ENCODE measurements at regions not wholly inside any gene's neighbourhood (a gene's known extent, or its start where the extent isn't known, plus 50 kb on each side); places are given as distances from the start of the nearest gene placed in this dataset.
"Not testable (repeated sequence)": the region's sequence is repeated elsewhere in the genome, so short reads cannot be mapped to it uniquely, and the experiment has no call there.

DNA sequence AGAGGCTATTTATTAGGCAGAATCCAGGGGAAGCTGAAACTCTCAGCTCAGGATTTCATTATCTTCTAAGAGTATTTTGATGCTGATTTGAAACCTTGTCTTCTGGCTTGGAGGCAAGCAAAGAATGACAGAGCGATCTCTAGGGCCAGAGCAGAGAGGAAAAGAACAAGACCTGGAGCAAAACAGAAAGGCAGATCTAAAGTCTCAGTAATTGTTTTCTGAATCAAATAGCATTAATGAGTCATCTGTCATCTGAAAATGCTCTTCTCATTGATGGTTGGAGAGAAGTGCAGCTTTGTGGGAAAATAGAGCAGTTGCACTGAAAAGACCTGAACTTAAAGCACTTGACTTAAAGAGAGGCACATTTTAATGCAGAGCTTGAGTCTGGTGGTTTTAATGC is 385.9 kb downstream of the RAP2B start:
- no peak for DNase-seq (ENCODE audit: low read depth in 2 of 2)
- TF ChIP-seq, protein P1, sequence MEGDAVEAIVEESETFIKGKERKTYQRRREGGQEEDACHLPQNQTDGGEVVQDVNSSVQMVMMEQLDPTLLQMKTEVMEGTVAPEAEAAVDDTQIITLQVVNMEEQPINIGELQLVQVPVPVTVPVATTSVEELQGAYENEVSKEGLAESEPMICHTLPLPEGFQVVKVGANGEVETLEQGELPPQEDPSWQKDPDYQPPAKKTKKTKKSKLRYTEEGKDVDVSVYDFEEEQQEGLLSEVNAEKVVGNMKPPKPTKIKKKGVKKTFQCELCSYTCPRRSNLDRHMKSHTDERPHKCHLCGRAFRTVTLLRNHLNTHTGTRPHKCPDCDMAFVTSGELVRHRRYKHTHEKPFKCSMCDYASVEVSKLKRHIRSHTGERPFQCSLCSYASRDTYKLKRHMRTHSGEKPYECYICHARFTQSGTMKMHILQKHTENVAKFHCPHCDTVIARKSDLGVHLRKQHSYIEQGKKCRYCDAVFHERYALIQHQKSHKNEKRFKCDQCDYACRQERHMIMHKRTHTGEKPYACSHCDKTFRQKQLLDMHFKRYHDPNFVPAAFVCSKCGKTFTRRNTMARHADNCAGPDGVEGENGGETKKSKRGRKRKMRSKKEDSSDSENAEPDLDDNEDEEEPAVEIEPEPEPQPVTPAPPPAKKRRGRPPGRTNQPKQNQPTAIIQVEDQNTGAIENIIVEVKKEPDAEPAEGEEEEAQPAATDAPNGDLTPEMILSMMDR (conservative IDR thresholded peaks at IDR 0.05 in 1 of 2, IDR thresholded peaks at IDR 0.05 in 1 of 2; ENCODE audit: low read depth in 1 of 2, low read length in 2 of 2), result no peak
- no peak for TF ChIP-seq EZH2 (IDR thresholded peaks at IDR 0.05; ENCODE audit: low read length, missing control alignments)
- Histone ChIP-seq H3K4me1 (ENCODE audit: control insufficient read depth, extremely low read depth, insufficient read depth, low read length) (no peaks in the 10 kb centered on the region), H3K79me2 (ENCODE audit: control insufficient read depth, insufficient read depth, low read length) (no peaks in the 10 kb centered on the region), H2AFZ (ENCODE audit: low read length) (no peak overlapping the region), H3K9ac (ENCODE audit: insufficient read depth, low read length) (no peak overlapping the region), H3K36me3 (ENCODE audit: control insufficient read depth, insufficient read depth, low read length) (no peaks in the 10 kb centered on the region), H3K27ac (ENCODE audit: insufficient read depth, low read length) (no peak overlapping the region), H3K9me3 (ENCODE audit: control insufficient read depth, insufficient read depth, low read depth, low read length) (no peaks in the 10 kb centered on the region), H3K27me3 (ENCODE audit: control insufficient read depth, insufficient read depth, low read length) (no peaks in the 10 kb centered on the region), H3K4me2 (ENCODE audit: extremely low read depth, insufficient read depth, low read length) (no peak overlapping the region), H4K20me1 (ENCODE audit: control insufficient read depth, extremely low read depth, insufficient read depth, low read length) (no peaks in the 10 kb centered on the region), H3K4me3 (replicated peaks in 1 of 4; ENCODE audit: control extremely low read depth in 1 of 4, insufficient read depth in 1 of 4, low read depth in 3 of 4, low read length in 4 of 4) (no peak overlapping the region)

DNA sequence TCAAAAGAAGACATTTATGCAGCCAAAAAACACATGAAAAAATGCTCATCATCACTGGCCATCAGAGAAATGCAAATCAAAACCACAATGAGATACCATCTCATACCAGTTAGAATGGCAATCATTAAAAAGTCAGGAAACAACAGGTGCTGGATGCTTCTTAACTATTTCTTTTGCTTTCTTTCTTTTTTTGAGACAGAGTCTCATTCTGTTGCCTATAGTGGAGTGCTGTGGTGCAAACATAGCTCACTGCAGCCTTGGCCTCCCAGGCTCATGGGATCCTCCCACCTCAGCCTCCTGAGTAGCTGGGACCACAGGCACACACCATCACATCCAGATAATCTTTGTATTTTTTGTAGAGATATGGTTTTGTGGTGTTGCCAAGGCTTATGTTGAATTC is 387.7 kb downstream of the RAP2B start:
- not testable (repeated sequence) for H3K9ac ChIP-seq (ENCODE audit: insufficient read depth, low read length); H2AFZ ChIP-seq (ENCODE audit: low read length); DNase-seq (ENCODE audit: low read depth in 2 of 2); H4K20me1 ChIP-seq (ENCODE audit: control insufficient read depth, extremely low read depth, insufficient read depth, low read length); H3K4me2 ChIP-seq (ENCODE audit: extremely low read depth, insufficient read depth, low read length); H3K36me3 ChIP-seq (ENCODE audit: control insufficient read depth, insufficient read depth, low read length); H3K27me3 ChIP-seq (ENCODE audit: control insufficient read depth, insufficient read depth, low read length); H3K79me2 ChIP-seq (ENCODE audit: control insufficient read depth, insufficient read depth, low read length); H3K27ac ChIP-seq (ENCODE audit: insufficient read depth, low read length); H3K4me3 ChIP-seq (replicated peaks in 1 of 4; ENCODE audit: control extremely low read depth in 1 of 4, insufficient read depth in 1 of 4, low read depth in 3 of 4, low read length in 4 of 4); H3K9me3 ChIP-seq (ENCODE audit: control insufficient read depth, insufficient read depth, low read depth, low read length); H3K4me1 ChIP-seq (ENCODE audit: control insufficient read depth, extremely low read depth, insufficient read depth, low read length)

DNA sequence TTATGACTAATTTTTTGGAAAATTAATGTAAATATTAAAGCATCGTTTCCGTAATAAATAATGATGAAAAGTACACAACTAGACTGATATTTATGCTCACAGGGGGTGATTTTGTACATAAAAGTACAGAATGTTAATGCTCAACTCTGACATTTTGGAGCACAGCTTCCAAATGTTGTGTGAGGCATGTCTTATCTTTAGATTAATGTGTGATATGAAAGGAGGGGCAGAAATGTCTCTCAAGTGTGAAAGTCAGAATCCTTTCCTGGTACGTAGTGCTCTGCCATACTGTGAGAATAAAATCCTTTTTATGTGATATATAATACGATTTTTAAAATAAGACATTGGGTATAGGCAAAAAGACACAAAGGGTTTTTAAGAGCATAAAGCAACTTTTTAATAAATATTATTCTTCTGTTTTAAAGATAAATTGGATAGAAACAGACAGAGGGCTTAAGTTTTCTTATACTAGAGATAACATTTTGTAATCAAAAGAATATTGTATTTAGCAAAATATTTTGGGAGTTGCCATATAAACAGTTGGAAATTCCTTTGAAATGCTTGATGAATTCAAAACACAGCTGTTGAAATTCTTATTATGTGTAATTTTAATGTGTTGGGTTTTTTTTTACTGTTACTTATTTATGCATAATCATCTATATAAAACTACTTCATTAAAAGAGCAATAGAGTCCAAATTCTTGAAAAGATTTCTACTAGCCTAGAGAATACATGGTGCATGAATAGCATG is 389.7 kb downstream of the RAP2B start:
- Histone ChIP-seq H3K27me3 (ENCODE audit: control insufficient read depth, insufficient read depth, low read length) (no peaks in the 10 kb centered on the region), H3K4me2 (ENCODE audit: extremely low read depth, insufficient read depth, low read length) (no peak overlapping the region), H4K20me1 (ENCODE audit: control insufficient read depth, extremely low read depth, insufficient read depth, low read length) (no peaks in the 10 kb centered on the region), H3K9me3 (ENCODE audit: control insufficient read depth, insufficient read depth, low read depth, low read length) (no peaks in the 10 kb centered on the region), H3K4me1 (ENCODE audit: control insufficient read depth, extremely low read depth, insufficient read depth, low read length) (no peaks in the 10 kb centered on the region), H2AFZ (ENCODE audit: low read length) (no peak overlapping the region), H3K9ac (ENCODE audit: insufficient read depth, low read length) (no peak overlapping the region), H3K79me2 (ENCODE audit: control insufficient read depth, insufficient read depth, low read length) (no peaks in the 10 kb centered on the region), H3K27ac (ENCODE audit: insufficient read depth, low read length) (no peak overlapping the region), H3K4me3 (replicated peaks in 1 of 4; ENCODE audit: control extremely low read depth in 1 of 4, insufficient read depth in 1 of 4, low read depth in 3 of 4, low read length in 4 of 4) (no peak overlapping the region), H3K36me3 (ENCODE audit: control insufficient read depth, insufficient read depth, low read length) (no peaks in the 10 kb centered on the region)
- DNase-seq (ENCODE audit: low read depth in 2 of 2), result no peak
- TF ChIP-seq EZH2 (IDR thresholded peaks at IDR 0.05; ENCODE audit: low read length, missing control alignments), result no peak
- TF ChIP-seq, protein P1 (conservative IDR thresholded peaks at IDR 0.05 in 1 of 2, IDR thresholded peaks at IDR 0.05 in 1 of 2; ENCODE audit: low read depth in 1 of 2, low read length in 2 of 2), result no peak

All from fibroblast of lung (primary cell).